HCT116 (cell line): ENCODE measurements at regions not wholly inside any gene's neighbourhood (a gene's known extent, or its start where the extent isn't known, plus 50 kb on each side); places are given as distances from the start of the nearest gene placed in this dataset.

Experiments
- EGR1 ChIP-seq: IDR thresholded peaks from 2 replicates; pipeline ENCODE4 v1.6.1; 2012; ENCODE audit warnings: low read depth
- EZH2 ChIP-seq: fragments of 200-600 bp; sonication (generic); IDR thresholded peaks from 2 replicates; pipeline ENCODE4 v1.6.1; 2017; ENCODE audit warnings: antibody characterized with exemption, mixed run types
- FOSL1 ChIP-seq: IDR thresholded peaks from 2 replicates; pipeline ENCODE4 v1.6.1; 2012; ENCODE audit warnings: low read depth
- JUND ChIP-seq: IDR thresholded peaks from 2 replicates; pipeline ENCODE4 v1.6.1; 2012
- POLR2A ChIP-seq: IDR thresholded peaks from 2 replicates; pipeline ENCODE4 v1.7.0; 2011; ENCODE audit warnings: borderline replicate concordance; ENCODE audit not compliant: insufficient read depth, insufficient read length; ENCODE audit errors: extremely low read depth
- RAD21 ChIP-seq: IDR thresholded peaks from 2 replicates; pipeline ENCODE4 v1.6.1; 2012; ENCODE audit warnings: low read depth, mild to moderate bottlenecking
- SIN3A ChIP-seq: IDR thresholded peaks from 2 replicates; pipeline ENCODE4 v1.6.1; 2012; ENCODE audit warnings: low read depth
- TCF7L2 ChIP-seq: IDR thresholded peaks from 2 replicates; pipeline ENCODE4 v1.7.0; 2011; ENCODE audit warnings: borderline replicate concordance, inconsistent platforms; ENCODE audit not compliant: insufficient read depth, insufficient read length; ENCODE audit errors: extremely low read depth
- YY1 ChIP-seq: IDR thresholded peaks from 2 replicates; pipeline ENCODE4 v1.6.1; 2011; ENCODE audit warnings: low read length, low read depth, moderate library complexity, mild to moderate bottlenecking; ENCODE audit not compliant: insufficient replicate concordance; ENCODE audit errors: extremely low read depth
- ZNF274 ChIP-seq: fragments of 200-500 bp; sonication (Bioruptor generic); IDR thresholded peaks from 2 replicates; pipeline ENCODE4 v1.6.1; 2014; ENCODE audit warnings: mild to moderate bottlenecking, low read depth, low read length, inconsistent platforms
- TF ChIP-seq, protein P1 (sequence below), 3 experiments: fragments of 200-600 bp in 1 of 3; sonication (generic) in 1 of 3; IDR thresholded peaks in 2 of 3; conservative IDR thresholded peaks in 1 of 3; 2 replicates each; pipeline ENCODE4 v1.5.1; 2012 to 2017; ENCODE audit warnings: low read depth in 2 of 3, low read length in 2 of 3, antibody characterized with exemption in 1 of 3, borderline replicate concordance in 1 of 3, control low read depth in 1 of 3, mild to moderate bottlenecking in 1 of 3, mixed read lengths in 1 of 3, mixed run types in 1 of 3, moderate library complexity in 1 of 3; ENCODE audit not compliant: insufficient read depth in 1 of 3
- TF ChIP-seq, protein P2 (sequence below): IDR thresholded peaks from 2 replicates; pipeline ENCODE4 v1.6.1; 2011; ENCODE audit warnings: mild to moderate bottlenecking, low read length, moderate library complexity; ENCODE audit not compliant: insufficient replicate concordance; ENCODE audit errors: extremely low read depth
- TF ChIP-seq, protein P3 (sequence below): IDR thresholded peaks from 2 replicates; pipeline ENCODE4 v1.6.1; 2012; ENCODE audit warnings: low read depth

DNA sequence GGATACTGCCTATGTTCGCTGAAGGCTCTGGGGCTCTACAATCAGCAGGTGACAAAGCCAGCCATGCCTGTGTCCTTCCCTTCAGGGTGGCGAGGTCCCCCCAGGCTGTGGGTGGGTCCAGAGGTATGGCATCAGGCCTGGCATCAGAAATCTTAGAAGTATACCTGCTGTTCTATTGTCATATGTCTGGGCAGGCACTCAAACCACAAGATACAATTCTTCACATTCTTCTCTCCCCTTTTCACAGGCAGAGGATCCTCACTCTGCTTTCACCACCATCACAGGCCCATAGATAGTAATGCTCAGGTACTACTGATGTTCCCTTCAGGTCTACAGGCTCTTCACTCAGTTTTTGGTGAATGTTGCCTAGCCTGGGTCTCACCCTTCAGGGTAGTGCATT lies 1180.0 kb upstream of the CITED2 start:
- TF ChIP-seq ZNF274 (no peak), FOSL1 (no peak), TCF7L2 (no peak), EZH2 (no peak), POLR2A (no peak), EGR1 (no peak), YY1 (no peak), JUND (no peak), SIN3A (no peak), RAD21 (no peak)
- TF ChIP-seq, protein P1, sequence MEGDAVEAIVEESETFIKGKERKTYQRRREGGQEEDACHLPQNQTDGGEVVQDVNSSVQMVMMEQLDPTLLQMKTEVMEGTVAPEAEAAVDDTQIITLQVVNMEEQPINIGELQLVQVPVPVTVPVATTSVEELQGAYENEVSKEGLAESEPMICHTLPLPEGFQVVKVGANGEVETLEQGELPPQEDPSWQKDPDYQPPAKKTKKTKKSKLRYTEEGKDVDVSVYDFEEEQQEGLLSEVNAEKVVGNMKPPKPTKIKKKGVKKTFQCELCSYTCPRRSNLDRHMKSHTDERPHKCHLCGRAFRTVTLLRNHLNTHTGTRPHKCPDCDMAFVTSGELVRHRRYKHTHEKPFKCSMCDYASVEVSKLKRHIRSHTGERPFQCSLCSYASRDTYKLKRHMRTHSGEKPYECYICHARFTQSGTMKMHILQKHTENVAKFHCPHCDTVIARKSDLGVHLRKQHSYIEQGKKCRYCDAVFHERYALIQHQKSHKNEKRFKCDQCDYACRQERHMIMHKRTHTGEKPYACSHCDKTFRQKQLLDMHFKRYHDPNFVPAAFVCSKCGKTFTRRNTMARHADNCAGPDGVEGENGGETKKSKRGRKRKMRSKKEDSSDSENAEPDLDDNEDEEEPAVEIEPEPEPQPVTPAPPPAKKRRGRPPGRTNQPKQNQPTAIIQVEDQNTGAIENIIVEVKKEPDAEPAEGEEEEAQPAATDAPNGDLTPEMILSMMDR (IDR thresholded peaks at IDR 0.05 in 2 of 3, conservative IDR thresholded peaks at IDR 0.05 in 1 of 3; ENCODE audit: borderline replicate concordance in 1 of 3, insufficient read depth in 1 of 3, low read depth in 2 of 3, low read length in 2 of 3), result no peak
- TF ChIP-seq, protein P2, sequence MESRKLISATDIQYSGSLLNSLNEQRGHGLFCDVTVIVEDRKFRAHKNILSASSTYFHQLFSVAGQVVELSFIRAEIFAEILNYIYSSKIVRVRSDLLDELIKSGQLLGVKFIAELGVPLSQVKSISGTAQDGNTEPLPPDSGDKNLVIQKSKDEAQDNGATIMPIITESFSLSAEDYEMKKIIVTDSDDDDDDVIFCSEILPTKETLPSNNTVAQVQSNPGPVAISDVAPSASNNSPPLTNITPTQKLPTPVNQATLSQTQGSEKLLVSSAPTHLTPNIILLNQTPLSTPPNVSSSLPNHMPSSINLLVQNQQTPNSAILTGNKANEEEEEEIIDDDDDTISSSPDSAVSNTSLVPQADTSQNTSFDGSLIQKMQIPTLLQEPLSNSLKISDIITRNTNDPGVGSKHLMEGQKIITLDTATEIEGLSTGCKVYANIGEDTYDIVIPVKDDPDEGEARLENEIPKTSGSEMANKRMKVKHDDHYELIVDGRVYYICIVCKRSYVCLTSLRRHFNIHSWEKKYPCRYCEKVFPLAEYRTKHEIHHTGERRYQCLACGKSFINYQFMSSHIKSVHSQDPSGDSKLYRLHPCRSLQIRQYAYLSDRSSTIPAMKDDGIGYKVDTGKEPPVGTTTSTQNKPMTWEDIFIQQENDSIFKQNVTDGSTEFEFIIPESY, result no peak
- TF ChIP-seq, protein P3, sequence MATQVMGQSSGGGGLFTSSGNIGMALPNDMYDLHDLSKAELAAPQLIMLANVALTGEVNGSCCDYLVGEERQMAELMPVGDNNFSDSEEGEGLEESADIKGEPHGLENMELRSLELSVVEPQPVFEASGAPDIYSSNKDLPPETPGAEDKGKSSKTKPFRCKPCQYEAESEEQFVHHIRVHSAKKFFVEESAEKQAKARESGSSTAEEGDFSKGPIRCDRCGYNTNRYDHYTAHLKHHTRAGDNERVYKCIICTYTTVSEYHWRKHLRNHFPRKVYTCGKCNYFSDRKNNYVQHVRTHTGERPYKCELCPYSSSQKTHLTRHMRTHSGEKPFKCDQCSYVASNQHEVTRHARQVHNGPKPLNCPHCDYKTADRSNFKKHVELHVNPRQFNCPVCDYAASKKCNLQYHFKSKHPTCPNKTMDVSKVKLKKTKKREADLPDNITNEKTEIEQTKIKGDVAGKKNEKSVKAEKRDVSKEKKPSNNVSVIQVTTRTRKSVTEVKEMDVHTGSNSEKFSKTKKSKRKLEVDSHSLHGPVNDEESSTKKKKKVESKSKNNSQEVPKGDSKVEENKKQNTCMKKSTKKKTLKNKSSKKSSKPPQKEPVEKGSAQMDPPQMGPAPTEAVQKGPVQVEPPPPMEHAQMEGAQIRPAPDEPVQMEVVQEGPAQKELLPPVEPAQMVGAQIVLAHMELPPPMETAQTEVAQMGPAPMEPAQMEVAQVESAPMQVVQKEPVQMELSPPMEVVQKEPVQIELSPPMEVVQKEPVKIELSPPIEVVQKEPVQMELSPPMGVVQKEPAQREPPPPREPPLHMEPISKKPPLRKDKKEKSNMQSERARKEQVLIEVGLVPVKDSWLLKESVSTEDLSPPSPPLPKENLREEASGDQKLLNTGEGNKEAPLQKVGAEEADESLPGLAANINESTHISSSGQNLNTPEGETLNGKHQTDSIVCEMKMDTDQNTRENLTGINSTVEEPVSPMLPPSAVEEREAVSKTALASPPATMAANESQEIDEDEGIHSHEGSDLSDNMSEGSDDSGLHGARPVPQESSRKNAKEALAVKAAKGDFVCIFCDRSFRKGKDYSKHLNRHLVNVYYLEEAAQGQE, result no peak
